K562 (cell line): ENCODE measurements at regions not wholly inside any gene's neighbourhood (a gene's known extent, or its start where the extent isn't known, plus 50 kb on each side); places are given as distances from the start of the nearest gene placed in this dataset.

Experiments
- KDM1A ChIP-seq, 2 experiments: fragments of 450-650 bp; IDR thresholded peaks; 2 replicates each; pipeline ENCODE4 v1.6.1; 2016; ENCODE audit warnings: mild to moderate bottlenecking in 2 of 2
- KLF10 ChIP-seq: fragments of 250-450 bp; sonication (Bioruptor Pico); IDR thresholded peaks from 2 replicates; pipeline ENCODE4 v1.6.1; 2021; ENCODE audit warnings: matching md5 sums
- POLR2B ChIP-seq: fragments of 450-650 bp; IDR thresholded peaks from 2 replicates; pipeline ENCODE4 v1.6.1; 2018; ENCODE audit warnings: low read depth; ENCODE audit not compliant: partially characterized antibody
- PTTG1 ChIP-seq: fragments of 450-650 bp; IDR thresholded peaks from 2 replicates; pipeline ENCODE4 v1.6.1; 2016; ENCODE audit warnings: low read depth, mild to moderate bottlenecking, missing genetic modification characterization, missing compliant biosample characterization
- RBM25 ChIP-seq: fragments of 200-400 bp; formaldehyde crosslinking; IDR thresholded peaks from 2 replicates; pipeline ENCODE4 v1.6.1; 2018; ENCODE audit warnings: low read length, low read depth, moderate library complexity; ENCODE audit not compliant: severe bottlenecking
- REST ChIP-seq, 2 experiments: fragments of 450-650 bp; formaldehyde crosslinking in 1 of 2; IDR thresholded peaks; 2 replicates each; pipeline versions ENCODE4 v1.4.0 to v1.6.1; 2014 to 2020; ENCODE audit warnings: mild to moderate bottlenecking in 2 of 2, borderline replicate concordance in 1 of 2, low read depth in 1 of 2
- SMARCA5 ChIP-seq: fragments of 450-650 bp; IDR thresholded peaks from 2 replicates; pipeline ENCODE4 v1.6.1; 2016
- TRIM24 ChIP-seq, 2 experiments: fragments of 450-650 bp; IDR thresholded peaks; 2 replicates each; pipeline ENCODE4 v1.6.1; 2016
- ZNF707 ChIP-seq: fragments of 250-450 bp; sonication (Bioruptor Pico); conservative IDR thresholded peaks from 2 replicates; pipeline ENCODE4 v1.8.0; 2022; ENCODE audit warnings: inconsistent platforms, mild to moderate bottlenecking, moderate library complexity

DNA sequence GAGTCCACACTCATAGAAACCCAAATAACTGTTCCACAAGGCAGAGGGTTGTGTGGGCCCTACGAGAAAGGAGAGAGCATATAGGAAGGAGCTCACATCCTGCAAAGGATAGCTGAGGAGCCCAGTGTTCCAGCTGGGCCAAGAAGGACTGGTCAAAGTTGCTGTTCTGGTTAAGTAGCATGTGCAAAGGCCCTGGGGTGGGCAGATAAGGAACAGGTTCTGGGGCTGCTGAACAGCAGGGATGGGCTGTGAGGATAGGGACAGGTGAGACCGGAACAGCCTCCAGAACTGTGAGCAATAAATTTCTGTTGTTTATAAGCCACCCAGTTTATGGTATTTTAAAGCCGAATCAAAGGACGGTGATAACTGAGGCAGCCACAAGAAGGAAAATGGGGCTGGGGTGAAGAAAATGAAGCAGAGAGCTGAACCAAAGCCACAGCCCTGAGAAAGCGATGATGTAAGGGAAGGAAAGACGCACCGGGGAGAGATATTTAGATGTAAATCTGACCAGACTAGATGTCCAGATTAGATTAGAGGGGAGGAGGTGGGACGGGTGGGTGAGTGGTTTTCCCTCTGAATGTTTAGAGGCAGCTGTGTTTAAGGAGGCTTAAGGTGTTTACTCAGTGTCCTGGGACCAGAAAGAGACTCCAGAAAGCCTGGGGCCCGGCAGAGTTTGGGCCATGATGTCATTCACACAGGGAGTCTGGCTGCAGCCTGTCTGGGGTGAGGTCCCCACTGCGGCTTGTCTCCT lies 180.8 kb upstream of the BCOR start (continued):
- peak; percentile 35; the same call in 1 of the 2 replicates for TF ChIP-seq REST (IDR thresholded peaks at IDR 0.05; ENCODE audit: borderline replicate concordance)
- no peak for TF ChIP-seq REST (CRISPR knock-in tag; IDR thresholded peaks at IDR 0.05; ENCODE audit: low read depth)
- TF ChIP-seq RBM25: peak; percentile 43
- no peak for TF ChIP-seq PTTG1 (tag)
- TF ChIP-seq ZNF707 (CRISPR knock-in tag): no peak
- TF ChIP-seq POLR2B: no peak
- TF ChIP-seq SMARCA5: peak; percentile 63; the same call in 1 of the 2 replicates
- no peak for TF ChIP-seq KLF10
- TF ChIP-seq KDM1A (IDR thresholded peaks at IDR 0.05): peak in 1 of 2 experiments; percentile 26; a peak in 1 of 4 replicates
- TF ChIP-seq TRIM24 (IDR thresholded peaks at IDR 0.05): peak; percentile 23 to 49; a peak in 2 of 4 replicates
